ENCODE measurements at regions not wholly inside any gene's neighbourhood (a gene's known extent, or its start where the extent isn't known, plus 50 kb on each side); places are given as distances from the start of the nearest gene placed in this dataset.
"Not testable (repeated sequence)": the region's sequence is repeated elsewhere in the genome, so short reads cannot be mapped to it uniquely, and the experiment has no call there.

DNA sequence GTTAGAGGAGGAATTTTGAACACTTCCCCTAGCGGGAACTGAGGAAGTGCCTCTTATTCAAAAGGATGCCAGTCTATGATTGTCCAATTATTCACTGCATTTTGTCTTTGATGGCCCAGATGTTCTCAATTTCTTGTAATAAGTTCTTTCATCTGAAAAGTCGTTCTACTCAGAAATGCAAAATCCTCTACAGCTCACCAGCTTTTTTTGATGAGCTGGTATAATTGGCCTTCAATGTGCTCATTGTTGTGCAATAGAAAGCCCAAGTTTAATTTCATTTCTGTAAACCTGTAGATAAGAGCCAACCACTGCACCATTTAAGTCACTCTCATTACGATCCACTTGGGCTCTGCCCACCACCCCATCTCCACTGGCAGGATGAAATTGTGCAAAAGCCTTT lies 978.7 kb upstream of the AUTS2 start:
- WGBS, 3 donors, result 45 to 64% (median 48%) methylated on average over 3 of the region's 3 CpGs
- H3K27ac ChIP-seq, result no peak overlapping the region
- H3K36me3 ChIP-seq, result no peaks in the 10 kb centered on the region
- H3K4me3 ChIP-seq, result no peak overlapping the region
- intact Hi-C loops (cut with DNase I), result no loop called here
- DNase-seq, result no peak
- H3K4me1 ChIP-seq (ENCODE audit: insufficient read depth), result no peaks in the 10 kb centered on the region
- no peaks in the 10 kb centered on the region for H3K27me3 ChIP-seq
- H3K9me3 ChIP-seq, result no peaks in the 10 kb centered on the region
- no peak for TF ChIP-seq EP300 (IDR thresholded peaks at IDR 0.05)
- no peak for TF ChIP-seq POLR2A (IDR thresholded peaks at IDR 0.05)
- no peak for TF ChIP-seq CTCF (IDR thresholded peaks at IDR 0.05)

DNA sequence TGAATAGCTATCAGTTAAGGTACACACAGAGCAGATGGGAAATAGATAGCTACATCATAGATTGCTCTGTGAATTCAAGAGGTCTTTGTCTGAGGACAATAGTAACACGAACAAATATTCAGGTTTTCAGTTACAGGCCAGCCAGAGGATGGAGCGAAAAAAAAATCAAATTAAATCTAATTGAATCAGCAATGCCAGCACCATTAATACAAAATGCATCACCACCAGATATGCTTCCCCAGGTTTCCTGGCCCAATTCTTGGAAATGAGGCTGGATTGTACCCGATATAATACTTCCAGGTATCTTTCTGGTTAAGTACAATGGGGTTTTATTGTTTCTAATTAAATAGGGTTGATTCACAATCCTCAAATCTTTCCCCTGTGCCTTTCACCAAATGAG lies 975.8 kb upstream of the AUTS2 start:
- intact Hi-C loops (cut with DNase I), result no loop called here
- Histone ChIP-seq H3K9me3 (no peaks in the 10 kb centered on the region), H3K36me3 (no peaks in the 10 kb centered on the region), H3K27ac (no peak overlapping the region), H3K27me3 (no peaks in the 10 kb centered on the region), H3K4me3 (no peak overlapping the region), H3K4me1 (ENCODE audit: insufficient read depth) (no peaks in the 10 kb centered on the region)
- no peak for TF ChIP-seq POLR2A (IDR thresholded peaks at IDR 0.05)
- TF ChIP-seq CTCF (IDR thresholded peaks at IDR 0.05), result no peak
- TF ChIP-seq EP300 (IDR thresholded peaks at IDR 0.05), result no peak
- no peak for DNase-seq
- WGBS, 3 donors, result 84 to 90% (median 89%) methylated on average over 3 of the region's 3 CpGs

DNA sequence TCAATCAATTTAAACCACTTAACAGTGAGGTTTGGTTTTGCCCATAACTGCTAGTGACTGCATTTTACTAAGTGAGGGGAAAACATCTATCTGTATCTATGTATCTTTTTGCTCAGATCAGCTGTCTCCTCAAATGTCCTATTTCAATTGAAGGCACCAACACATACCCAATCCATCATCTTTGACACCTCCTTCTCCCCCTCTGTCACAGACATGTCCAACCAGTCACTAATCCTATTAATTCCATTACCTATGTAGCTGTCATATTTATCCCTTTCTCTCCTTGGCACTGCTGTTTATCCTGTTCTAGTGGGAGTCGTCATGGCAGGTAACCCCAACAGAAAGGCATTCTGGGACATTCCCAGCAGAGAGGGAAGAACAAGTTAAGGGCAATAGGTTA lies 975.2 kb upstream of the AUTS2 start:
- WGBS, 3 donors, result 73 to 86% (median 81%) methylated on average over 1 of the region's 1 CpG
- Histone ChIP-seq H3K36me3 (no peaks in the 10 kb centered on the region), H3K27me3 (no peaks in the 10 kb centered on the region), H3K9me3 (no peaks in the 10 kb centered on the region), H3K27ac (no peak overlapping the region), H3K4me1 (ENCODE audit: insufficient read depth) (no peaks in the 10 kb centered on the region), H3K4me3 (no peak overlapping the region)
- TF ChIP-seq EP300 (IDR thresholded peaks at IDR 0.05) (no peak), POLR2A (IDR thresholded peaks at IDR 0.05) (no peak), CTCF (IDR thresholded peaks at IDR 0.05) (no peak)
- DNase-seq, result no peak
- intact Hi-C loops (cut with DNase I), result no loop called here

GRCh38 chr7:68627247-68627864 lies 970.9 kb upstream of the AUTS2 start:
- Histone ChIP-seq H3K27me3 (no peaks in the 10 kb centered on the region), H3K36me3 (no peaks in the 10 kb centered on the region), H3K9me3 (no peaks in the 10 kb centered on the region), H3K4me3 (no peak overlapping the region), H3K4me1 (ENCODE audit: insufficient read depth) (no peaks in the 10 kb centered on the region), H3K27ac (no peak overlapping the region)
- intact Hi-C loops (cut with DNase I), result no loop called here
- TF ChIP-seq CTCF (IDR thresholded peaks at IDR 0.05) (no peak), POLR2A (IDR thresholded peaks at IDR 0.05) (no peak), EP300 (IDR thresholded peaks at IDR 0.05) (no peak)
- 29 to 61% (median 40%) methylated on average over 2 of the region's 2 CpGs for WGBS, 3 donors
- DNase-seq, result no peak

DNA sequence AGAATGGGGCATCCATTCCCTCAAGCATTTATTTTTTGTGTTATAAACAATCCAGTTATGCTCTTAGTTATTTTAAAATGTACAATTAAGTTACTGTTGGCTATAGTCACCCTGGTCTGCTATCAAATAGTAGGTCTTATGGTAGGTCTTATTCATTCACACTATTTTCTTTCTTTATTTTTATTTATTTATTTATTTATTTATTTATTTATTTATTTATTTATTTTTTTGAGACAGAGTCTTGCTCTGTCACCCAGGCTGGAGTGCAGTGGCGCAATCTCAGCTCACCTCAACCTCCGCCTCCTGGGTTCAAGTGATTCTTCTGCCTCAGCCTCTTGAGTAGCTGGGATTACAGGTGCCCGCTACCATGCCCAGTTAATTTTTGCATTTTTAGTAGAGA lies 967.4 kb upstream of the AUTS2 start:
- H3K9me3 ChIP-seq; H3K4me3 ChIP-seq; intact Hi-C loops (cut with DNase I); DNase-seq; H3K36me3 ChIP-seq; H3K4me1 ChIP-seq (ENCODE audit: insufficient read depth); H3K27me3 ChIP-seq; H3K27ac ChIP-seq: not testable (repeated sequence)
- WGBS, 3 donors, result 94 to 98% (median 98%) methylated on average over 3 of the region's 3 CpGs

All from ovary (tissue), 7 donors.